Naive thymus-derived CD8-positive, alpha-beta T cell (primary cell): ENCODE measurements at regions not wholly inside any gene's neighbourhood (a gene's known extent, or its start where the extent isn't known, plus 50 kb on each side); places are given as distances from the start of the nearest gene placed in this dataset.

Experiments
- ATAC-seq, 2 donors: fragments of 150-1000 bp; cut with Tn5 transposase in 1 of 2; sonication (Bioruptor Pico), chemical (Tn5 transposase) in 1 of 2; 1 replicate in 1 of 2; 2 replicates in 1 of 2; pipeline ENCODE4 v1.10.0; 2021; ENCODE audit warnings: mild to moderate bottlenecking in 2 of 2, moderate library complexity in 2 of 2
- POLR2A ChIA-PET: fragments of 350-600 bp; sonication (Branson Sonifier 250); formaldehyde crosslinking; loops from one replicate; lab custom pipeline; 2021; ENCODE audit warnings: antibody characterized with exemption; lab: Charles Lee
- DNase-seq, 10 donors: peaks; one replicate each; pipeline versions ENCODE4 v3.0.0 to v3.0.0-alpha.2; 2020 to 2022
- H3K27ac Mint-ChIP-seq, 10 donors: one replicate each; pipeline ENCODE4 v1.8.0; 2020 to 2022; ENCODE audit warnings: mild to moderate bottlenecking in 10 of 10, mixed read lengths in 10 of 10, moderate library complexity in 4 of 10, inconsistent platforms in 1 of 10
- H3K27me3 Mint-ChIP-seq, 5 donors: one replicate each; pipeline ENCODE4 v1.8.0; 2021 to 2022; ENCODE audit warnings: mixed read lengths in 5 of 5
- H3K36me3 Mint-ChIP-seq, 3 donors: one replicate each; pipeline ENCODE4 v1.8.0; 2020 to 2022; ENCODE audit warnings: mixed read lengths in 3 of 3, mild to moderate bottlenecking in 2 of 3, inconsistent platforms in 1 of 3
- H3K4me1 Mint-ChIP-seq, 4 donors: one replicate each; pipeline ENCODE4 v1.8.0; 2021 to 2022; ENCODE audit warnings: mixed read lengths in 4 of 4
- H3K4me3 Mint-ChIP-seq, 10 donors: one replicate each; pipeline ENCODE4 v1.8.0; 2020 to 2022; ENCODE audit warnings: mild to moderate bottlenecking in 10 of 10, mixed read lengths in 10 of 10, moderate library complexity in 6 of 10, inconsistent platforms in 1 of 10
- H3K9me3 Mint-ChIP-seq, 9 donors: one replicate each; pipeline ENCODE4 v1.8.0; 2020 to 2022; ENCODE audit warnings: mixed read lengths in 9 of 9, mild to moderate bottlenecking in 3 of 9, inconsistent platforms in 1 of 9, moderate library complexity in 1 of 9

- Mint-ChIP-seq H3K9me3 (no peaks in the 10 kb centered on the region), H3K27ac (peak overlapping the region in 1 of 10 donors; percentile 58), H3K4me3 (no peak overlapping the region), H3K27me3 (peaks cover 0 to 9% (median 2%) of the 10 kb centered on the region in 5 donors), H3K36me3 (no peaks in the 10 kb centered on the region), H3K4me1 (no peaks in the 10 kb centered on the region)
- ATAC-seq (no peak), DNase-seq (no peak)
- POLR2A ChIA-PET: no interaction called here
Observed at GRCh38 chr2:102975996-102976975, 214.5 kb downstream of the TMEM182 start.

GRCh38 chr2:102977426-102978090 is 215.7 kb downstream of the TMEM182 start:
- no peaks in the 10 kb centered on the region for H3K36me3 Mint-ChIP-seq
- DNase-seq (no peak), ATAC-seq (no peak)
- H3K4me3 Mint-ChIP-seq: no peak overlapping the region
- POLR2A ChIA-PET: no interaction called here
- no peak overlapping the region for H3K27ac Mint-ChIP-seq
- no peaks in the 10 kb centered on the region for H3K4me1 Mint-ChIP-seq
- H3K9me3 Mint-ChIP-seq: no peaks in the 10 kb centered on the region
- H3K27me3 Mint-ChIP-seq: peaks cover 0 to 9% (median 0%) of the 10 kb centered on the region in 5 donors

- no peak for ATAC-seq
- H3K27me3 Mint-ChIP-seq: peaks cover 0 to 9% (median 0%) of the 10 kb centered on the region in 5 donors
- POLR2A ChIA-PET: no interaction called here
- no peak overlapping the region for H3K27ac Mint-ChIP-seq
- DNase-seq: no peak
- no peaks in the 10 kb centered on the region for H3K36me3 Mint-ChIP-seq
- H3K9me3 Mint-ChIP-seq: no peaks in the 10 kb centered on the region
- H3K4me1 Mint-ChIP-seq: no peaks in the 10 kb centered on the region
- no peak overlapping the region for H3K4me3 Mint-ChIP-seq
Observed at GRCh38 chr2:102978091-102978490, 216.3 kb downstream of the TMEM182 start.

- Mint-ChIP-seq H3K9me3 (no peaks in the 10 kb centered on the region), H3K4me1 (no peaks in the 10 kb centered on the region), H3K27me3 (peaks cover 0 to 9% (median 3%) of the 10 kb centered on the region in 5 donors), H3K36me3 (no peaks in the 10 kb centered on the region), H3K4me3 (no peak overlapping the region), H3K27ac (no peak overlapping the region)
- no peak for ATAC-seq
- no peak for DNase-seq
- POLR2A ChIA-PET: no interaction called here
Observed at GRCh38 chr2:102979429-102979828, 217.6 kb downstream of the TMEM182 start.

GRCh38 chr2:102983786-102984185 is 222.0 kb downstream of the TMEM182 start:
- no peaks in the 10 kb centered on the region for H3K4me1 Mint-ChIP-seq

GRCh38 chr2:102986826-102987490 is 225.1 kb downstream of the TMEM182 start:
- Mint-ChIP-seq H3K4me1 (no peaks in the 10 kb centered on the region), H3K9me3 (peaks cover 0 to 4% (median 0%) of the 10 kb centered on the region in 9 donors), H3K36me3 (no peaks in the 10 kb centered on the region), H3K27ac (no peak overlapping the region), H3K4me3 (no peak overlapping the region), H3K27me3 (peaks cover 3 to 9% (median 7%) of the 10 kb centered on the region in 5 donors)
- ATAC-seq: no peak
- POLR2A ChIA-PET: no interaction called here
- DNase-seq: no peak

More at GRCh38 chr2:102983786-102984185, 222.0 kb downstream of the TMEM182 start:
- POLR2A ChIA-PET: no interaction called here
- Mint-ChIP-seq H3K27ac (no peak overlapping the region), H3K9me3 (peaks cover 0 to 2% (median 0%) of the 10 kb centered on the region in 9 donors), H3K4me3 (no peak overlapping the region), H3K27me3 (peaks cover 2 to 9% (median 7%) of the 10 kb centered on the region in 5 donors), H3K36me3 (no peaks in the 10 kb centered on the region)
- DNase-seq: no peak
- no peak for ATAC-seq

- POLR2A ChIA-PET: no interaction called here
- Mint-ChIP-seq H3K27me3 (peaks cover 0 to 7% (median 2%) of the 10 kb centered on the region in 5 donors), H3K4me1 (no peaks in the 10 kb centered on the region), H3K27ac (no peak overlapping the region), H3K4me3 (no peak overlapping the region), H3K36me3 (no peaks in the 10 kb centered on the region), H3K9me3 (peaks cover 0 to 5% (median 0%) of the 10 kb centered on the region in 9 donors)
- DNase-seq (no peak), ATAC-seq (no peak)
Observed at GRCh38 chr2:102992607-102993006, 230.8 kb downstream of the TMEM182 start.

GRCh38 chr2:102999958-103000357 is 238.1 kb downstream of the TMEM182 start:
- DNase-seq: no peak
- H3K9me3 Mint-ChIP-seq: peaks cover 0 to 15% (median 5%) of the 10 kb centered on the region in 9 donors
- H3K27ac Mint-ChIP-seq: no peak overlapping the region
- H3K4me1 Mint-ChIP-seq: no peaks in the 10 kb centered on the region
- no peak for ATAC-seq
- peaks cover 0 to 5% (median 0%) of the 10 kb centered on the region in 3 donors for H3K36me3 Mint-ChIP-seq
- H3K4me3 Mint-ChIP-seq: no peak overlapping the region
- POLR2A ChIA-PET: no interaction called here
- H3K27me3 Mint-ChIP-seq: peaks cover 3 to 11% (median 5%) of the 10 kb centered on the region in 5 donors

- H3K4me1 Mint-ChIP-seq: no peaks in the 10 kb centered on the region
- no peak overlapping the region for H3K4me3 Mint-ChIP-seq
- H3K27me3 Mint-ChIP-seq: peaks cover under 1 to 10% (median 5%) of the 10 kb centered on the region in 5 donors
- POLR2A ChIA-PET: no interaction called here
- H3K9me3 Mint-ChIP-seq: peaks cover 0 to 15% (median 5%) of the 10 kb centered on the region in 9 donors
- DNase-seq: no peak
- no peak overlapping the region for H3K27ac Mint-ChIP-seq
- no peak for ATAC-seq
- peaks cover 0 to 5% (median 0%) of the 10 kb centered on the region in 3 donors for H3K36me3 Mint-ChIP-seq
Observed at GRCh38 chr2:103002954-103003353, 241.1 kb downstream of the TMEM182 start.

- Mint-ChIP-seq H3K4me1 (no peaks in the 10 kb centered on the region), H3K4me3 (no peak overlapping the region), H3K36me3 (no peaks in the 10 kb centered on the region), H3K27me3 (peaks cover 0 to 4% (median under 1%) of the 10 kb centered on the region in 5 donors), H3K9me3 (peaks cover 0 to 15% (median 5%) of the 10 kb centered on the region in 9 donors), H3K27ac (no peak overlapping the region)
- ATAC-seq (no peak), DNase-seq (no peak)
- POLR2A ChIA-PET: no interaction called here
Observed at GRCh38 chr2:103003750-103004260, 242.0 kb downstream of the TMEM182 start.

GRCh38 chr2:103004426-103004942 is 242.7 kb downstream of the TMEM182 start:
- Mint-ChIP-seq H3K4me3 (no peak overlapping the region), H3K4me1 (no peaks in the 10 kb centered on the region), H3K27ac (no peak overlapping the region), H3K36me3 (no peaks in the 10 kb centered on the region), H3K9me3 (peaks cover 0 to 15% (median 5%) of the 10 kb centered on the region in 9 donors), H3K27me3 (peaks cover 0 to 4% (median 0%) of the 10 kb centered on the region in 5 donors)
- no peak for ATAC-seq
- no peak for DNase-seq
- POLR2A ChIA-PET: no interaction called here

- no peaks in the 10 kb centered on the region for H3K36me3 Mint-ChIP-seq
- peaks cover 0 to 15% (median 5%) of the 10 kb centered on the region in 9 donors for H3K9me3 Mint-ChIP-seq
- POLR2A ChIA-PET: no interaction called here
- H3K27me3 Mint-ChIP-seq: peaks cover 0 to 1% (median 0%) of the 10 kb centered on the region in 5 donors
- no peak overlapping the region for H3K27ac Mint-ChIP-seq
- DNase-seq (no peak), ATAC-seq (no peak)
- no peaks in the 10 kb centered on the region for H3K4me1 Mint-ChIP-seq
- H3K4me3 Mint-ChIP-seq: no peak overlapping the region
Observed at GRCh38 chr2:103005393-103005792, 243.6 kb downstream of the TMEM182 start.
